ENCODE measurements at regions not wholly inside any gene's neighbourhood (a gene's known extent, or its start where the extent isn't known, plus 50 kb on each side); places are given as distances from the start of the nearest gene placed in this dataset.

DNA sequence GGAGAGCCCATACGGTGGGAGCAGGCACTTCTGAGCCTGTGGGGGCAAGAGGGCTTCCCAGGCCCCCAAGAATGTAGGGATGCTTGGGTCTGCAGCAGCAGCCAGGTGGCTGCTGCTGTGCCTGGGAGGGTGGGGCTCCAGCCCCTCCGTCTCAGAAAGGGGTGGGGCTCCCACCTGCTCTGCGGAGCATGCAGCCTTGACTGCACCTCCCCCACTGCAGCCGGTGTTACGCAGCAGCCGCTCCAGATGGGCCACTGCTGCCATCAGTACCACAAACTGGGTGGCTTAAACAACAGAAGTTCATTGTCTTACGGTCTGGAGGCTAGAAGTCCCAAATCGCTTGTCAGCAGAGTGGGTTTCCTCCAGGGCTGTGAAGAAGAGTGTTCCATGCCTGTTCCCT lies 365.5 kb downstream of the TMEM38B start:
- TF ChIP-seq, protein P1, sequence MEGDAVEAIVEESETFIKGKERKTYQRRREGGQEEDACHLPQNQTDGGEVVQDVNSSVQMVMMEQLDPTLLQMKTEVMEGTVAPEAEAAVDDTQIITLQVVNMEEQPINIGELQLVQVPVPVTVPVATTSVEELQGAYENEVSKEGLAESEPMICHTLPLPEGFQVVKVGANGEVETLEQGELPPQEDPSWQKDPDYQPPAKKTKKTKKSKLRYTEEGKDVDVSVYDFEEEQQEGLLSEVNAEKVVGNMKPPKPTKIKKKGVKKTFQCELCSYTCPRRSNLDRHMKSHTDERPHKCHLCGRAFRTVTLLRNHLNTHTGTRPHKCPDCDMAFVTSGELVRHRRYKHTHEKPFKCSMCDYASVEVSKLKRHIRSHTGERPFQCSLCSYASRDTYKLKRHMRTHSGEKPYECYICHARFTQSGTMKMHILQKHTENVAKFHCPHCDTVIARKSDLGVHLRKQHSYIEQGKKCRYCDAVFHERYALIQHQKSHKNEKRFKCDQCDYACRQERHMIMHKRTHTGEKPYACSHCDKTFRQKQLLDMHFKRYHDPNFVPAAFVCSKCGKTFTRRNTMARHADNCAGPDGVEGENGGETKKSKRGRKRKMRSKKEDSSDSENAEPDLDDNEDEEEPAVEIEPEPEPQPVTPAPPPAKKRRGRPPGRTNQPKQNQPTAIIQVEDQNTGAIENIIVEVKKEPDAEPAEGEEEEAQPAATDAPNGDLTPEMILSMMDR (IDR thresholded peaks at IDR 0.05; ENCODE audit: borderline replicate concordance, extremely low read depth, low read length, poor library complexity, severe bottlenecking) = no peak
- no peak for TF ChIP-seq EZH2 (IDR thresholded peaks at IDR 0.05; ENCODE audit: borderline replicate concordance, low read depth, low read length, severe bottlenecking)

Data from DND-41 (cell line).